ENCODE measurements at regions not wholly inside any gene's neighbourhood (a gene's known extent, or its start where the extent isn't known, plus 50 kb on each side); places are given as distances from the start of the nearest gene placed in this dataset.
A peak's percentile ranks its signal among the peaks of the same experiment; 100 is the strongest.

GRCh38 chr6:132931936-132932514 lies 117.7 kb downstream of the RPS12 start:
- Histone ChIP-seq H3K4me1 (ENCODE audit: insufficient read depth, low read length) (peaks cover 17% of the 10 kb centered on the region), H3K4me3 (ENCODE audit: low read length) (no peak overlapping the region), H3K27me3 (ENCODE audit: low read length) (no peaks in the 10 kb centered on the region), H3K9me3 (ENCODE audit: low read length) (no peaks in the 10 kb centered on the region), H3K9ac (ENCODE audit: low read length) (no peak overlapping the region), H2AFZ (ENCODE audit: low read length) (peak overlapping the region; percentile 45; the same call in 1 of the 2 replicates), H3F3A (ENCODE audit: low read length, unreplicated experiment) (no peaks in the 10 kb centered on the region), H3K9me2 (replicated peaks; ENCODE audit: low read length) (no peaks in the 10 kb centered on the region), H3K27ac (ENCODE audit: low read length) (peak overlapping the region; percentile 39; the same call in 1 of the 2 replicates), H3K4me2 (ENCODE audit: low read length) (peak overlapping the region; percentile 39), H3K79me2 (ENCODE audit: low read length) (no peaks in the 10 kb centered on the region), H4K20me1 (ENCODE audit: low read length) (no peaks in the 10 kb centered on the region), H3K36me3 (ENCODE audit: low read depth, low read length) (no peaks in the 10 kb centered on the region)
- DNase-seq: peak; percentile 71
- TF ChIP-seq EZH2phosphoT487 (IDR thresholded peaks at IDR 0.05; ENCODE audit: borderline replicate concordance, low read length) (no peak), EZH2 (IDR thresholded peaks at IDR 0.05; ENCODE audit: low read length, unreplicated experiment) (no peak), CTCF (conservative IDR thresholded peaks at IDR 0.05; ENCODE audit: low read depth, low read length) (no peak)
- BruUV-seq (replicated peaks): no TSS peak
- intact Hi-C loops (cut with micrococcal nuclease): loop anchor here (10.0 kb wide), 1 partner anchor 107 kb away; no protein-coding TSS in a partner anchor
- ChIA-PET CTCF (interaction anchor here (0.5 to 1.0 kb wide), 2 partner anchors 20 to 102 kb away, joined by 4 to 5 read pairs; no protein-coding TSS in a partner anchor), POLR2A (ENCODE audit: unreplicated experiment) (no interaction called here)
- ATAC-seq: peak; percentile 71

GRCh38 chr6:132932588-132932987 lies 118.2 kb downstream of the RPS12 start:
- Histone ChIP-seq H3K27me3 (ENCODE audit: low read length) (no peaks in the 10 kb centered on the region), H2AFZ (ENCODE audit: low read length) (no peak overlapping the region), H3K9me2 (replicated peaks; ENCODE audit: low read length) (no peaks in the 10 kb centered on the region), H3K4me3 (ENCODE audit: low read length) (no peak overlapping the region), H3K79me2 (ENCODE audit: low read length) (no peaks in the 10 kb centered on the region), H3K4me2 (ENCODE audit: low read length) (peak overlapping the region; percentile 31; the same call in 1 of the 2 replicates), H3K27ac (ENCODE audit: low read length) (no peak overlapping the region), H3K9ac (ENCODE audit: low read length) (no peak overlapping the region), H3K36me3 (ENCODE audit: low read depth, low read length) (no peaks in the 10 kb centered on the region), H3K4me1 (ENCODE audit: insufficient read depth, low read length) (peaks cover 20% of the 10 kb centered on the region), H4K20me1 (ENCODE audit: low read length) (no peaks in the 10 kb centered on the region), H3F3A (ENCODE audit: low read length, unreplicated experiment) (no peaks in the 10 kb centered on the region), H3K9me3 (ENCODE audit: low read length) (no peaks in the 10 kb centered on the region)
- ChIA-PET POLR2A (ENCODE audit: unreplicated experiment) (no interaction called here), CTCF (interaction anchor here (1.0 kb wide), 1 partner anchor 102 kb away, joined by 5 read pairs; no protein-coding TSS in a partner anchor)
- no peak for ATAC-seq
- intact Hi-C loops (cut with micrococcal nuclease): loop anchor here (10.0 kb wide), 1 partner anchor 108 kb away; no protein-coding TSS in a partner anchor
- TF ChIP-seq CTCF (conservative IDR thresholded peaks at IDR 0.05; ENCODE audit: low read depth, low read length) (no peak), EZH2 (IDR thresholded peaks at IDR 0.05; ENCODE audit: low read length, unreplicated experiment) (no peak)
- BruUV-seq (replicated peaks): no TSS peak
- no peak for DNase-seq

GRCh38 chr6:132933090-132933489 lies 118.7 kb downstream of the RPS12 start:
- POLR2A ChIA-PET (ENCODE audit: unreplicated experiment): no interaction called here
- H3K36me3 ChIP-seq (ENCODE audit: low read depth, low read length): no peaks in the 10 kb centered on the region
- H3K79me2 ChIP-seq (ENCODE audit: low read length): no peaks in the 10 kb centered on the region
- no peak overlapping the region for H2AFZ ChIP-seq (ENCODE audit: low read length)
- no peak overlapping the region for H3K27ac ChIP-seq (ENCODE audit: low read length)
- DNase-seq: no peak
- no peaks in the 10 kb centered on the region for H3K9me2 ChIP-seq (replicated peaks; ENCODE audit: low read length)
- no peaks in the 10 kb centered on the region for H4K20me1 ChIP-seq (ENCODE audit: low read length)
- H3K9ac ChIP-seq (ENCODE audit: low read length): no peak overlapping the region
- H3F3A ChIP-seq (ENCODE audit: low read length, unreplicated experiment): no peaks in the 10 kb centered on the region
- TF ChIP-seq EZH2phosphoT487 (IDR thresholded peaks at IDR 0.05; ENCODE audit: borderline replicate concordance, low read length) (no peak), EZH2 (IDR thresholded peaks at IDR 0.05; ENCODE audit: low read length, unreplicated experiment) (no peak), CTCF (conservative IDR thresholded peaks at IDR 0.05; ENCODE audit: low read depth, low read length) (no peak)
- intact Hi-C loops (cut with micrococcal nuclease): loop anchor here (10.0 kb wide), 1 partner anchor 108 kb away; no protein-coding TSS in a partner anchor
- CTCF ChIA-PET: interaction anchor here (1.0 kb wide), 1 partner anchor 103 kb away, joined by 5 read pairs; no protein-coding TSS in a partner anchor
- no peaks in the 10 kb centered on the region for H3K27me3 ChIP-seq (ENCODE audit: low read length)
- no peak for ATAC-seq
- BruUV-seq (replicated peaks): no TSS peak
- H3K4me2 ChIP-seq (ENCODE audit: low read length): no peak overlapping the region
- H3K9me3 ChIP-seq (ENCODE audit: low read length): no peaks in the 10 kb centered on the region
- peaks cover 23% of the 10 kb centered on the region for H3K4me1 ChIP-seq (ENCODE audit: insufficient read depth, low read length)
- H3K4me3 ChIP-seq (ENCODE audit: low read length): no peak overlapping the region
